Central memory CD4-positive, alpha-beta T cell (primary cell): ENCODE measurements at regions not wholly inside any gene's neighbourhood (a gene's known extent, or its start where the extent isn't known, plus 50 kb on each side); places are given as distances from the start of the nearest gene placed in this dataset.
A peak's percentile ranks its signal among the peaks of the same experiment; 100 is the strongest.
"Not testable (repeated sequence)": the region's sequence is repeated elsewhere in the genome, so short reads cannot be mapped to it uniquely, and the experiment has no call there.

Experiments used
- DNase-seq: peaks from one replicate; pipeline ENCODE4 v3.0.0; 2022

DNA sequence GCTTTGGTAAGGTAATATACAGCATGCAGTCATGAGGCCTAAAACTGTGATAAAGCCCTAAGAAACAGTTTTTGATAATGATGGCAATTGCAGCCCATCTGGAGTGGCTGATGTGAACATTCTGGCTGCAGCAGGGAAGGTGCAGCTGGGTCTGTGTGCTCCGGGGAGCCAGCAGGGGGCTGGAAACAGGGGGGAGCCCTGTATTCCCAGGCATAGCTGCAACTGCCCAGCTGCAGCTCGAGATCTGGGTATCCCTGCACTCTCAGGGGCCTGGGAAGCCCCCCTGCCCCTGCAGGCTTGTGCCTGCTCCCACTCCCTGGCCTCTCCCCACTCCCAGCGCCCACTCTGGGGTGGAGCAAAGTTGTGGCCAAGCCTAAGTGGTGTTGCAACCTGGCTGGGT, 95.6 kb downstream of the RRAGB start:
- no peak for DNase-seq

DNA sequence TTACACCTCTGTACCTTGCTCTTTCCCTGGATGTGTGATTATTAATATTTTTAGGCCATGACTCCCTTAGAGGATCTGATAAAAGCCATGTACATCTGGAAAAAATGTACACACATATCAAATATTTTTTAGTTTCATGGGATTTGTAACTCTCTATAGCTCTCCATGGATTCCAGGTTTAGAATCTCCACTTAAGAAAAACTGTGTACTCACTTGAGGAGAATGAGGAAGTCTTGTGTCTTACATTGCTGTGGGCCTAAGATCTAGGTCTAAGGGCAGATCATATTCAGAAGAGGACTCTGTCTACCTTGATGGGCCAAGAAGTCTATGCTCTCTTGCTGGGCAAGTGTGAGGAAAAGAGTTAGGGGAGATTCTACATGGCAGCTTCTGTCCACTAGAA, 98.0 kb downstream of the RRAGB start:
- DNase-seq: no peak

DNA sequence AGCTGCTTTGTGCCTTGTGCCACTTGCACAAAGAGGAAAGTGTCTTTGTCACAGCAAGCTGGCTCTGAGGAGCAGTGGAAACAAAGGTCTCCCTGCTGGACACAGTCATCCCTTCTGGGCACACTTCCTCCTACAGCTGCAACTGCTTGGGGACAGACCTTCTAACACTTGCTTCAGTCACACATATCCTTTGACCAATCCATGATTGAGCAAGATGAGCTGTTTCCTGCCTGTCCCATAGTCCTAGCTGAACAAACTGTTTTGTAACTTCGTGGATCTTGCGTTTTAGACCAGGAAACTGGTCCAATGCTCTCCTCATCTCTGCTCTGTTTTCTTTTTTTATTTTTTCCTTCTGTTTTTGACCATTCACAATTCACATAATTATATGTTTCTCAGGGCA, 98.5 kb downstream of the RRAGB start:
- no peak for DNase-seq

DNA sequence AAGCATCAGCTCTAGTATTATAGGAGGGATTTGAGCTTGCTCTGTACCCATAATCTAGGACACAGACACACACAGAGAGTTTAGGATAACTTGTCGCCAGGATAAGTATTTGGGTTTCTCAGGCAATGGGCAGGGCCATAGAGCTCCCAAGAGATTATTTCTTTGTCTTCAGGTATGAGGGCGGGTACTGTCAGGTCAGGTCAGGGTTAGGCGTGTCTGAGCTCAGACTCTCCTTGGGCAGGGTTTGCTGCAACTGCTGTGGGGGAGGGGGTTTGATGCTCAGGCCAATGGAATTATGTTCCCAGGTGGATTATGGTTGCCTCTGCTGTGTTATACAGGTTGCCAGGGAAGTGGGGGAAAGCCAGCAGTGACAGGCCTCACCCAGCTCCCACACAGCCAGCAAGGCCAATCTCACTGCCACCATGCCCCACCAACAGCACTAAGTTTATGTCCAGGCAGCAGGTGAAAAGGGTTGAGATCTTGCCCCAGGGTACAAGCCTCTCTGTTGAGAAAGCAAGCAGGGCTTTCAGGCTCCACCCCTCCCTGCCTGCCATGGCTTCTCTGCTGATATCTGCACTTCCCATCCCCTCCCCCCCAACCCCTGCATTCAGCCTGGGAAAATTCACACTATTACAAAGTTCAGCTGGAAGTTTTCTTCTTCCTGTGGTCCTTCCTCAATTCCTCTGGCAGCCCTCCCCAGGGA, 101.3 kb downstream of the RRAGB start:
- DNase-seq: no peak

DNA sequence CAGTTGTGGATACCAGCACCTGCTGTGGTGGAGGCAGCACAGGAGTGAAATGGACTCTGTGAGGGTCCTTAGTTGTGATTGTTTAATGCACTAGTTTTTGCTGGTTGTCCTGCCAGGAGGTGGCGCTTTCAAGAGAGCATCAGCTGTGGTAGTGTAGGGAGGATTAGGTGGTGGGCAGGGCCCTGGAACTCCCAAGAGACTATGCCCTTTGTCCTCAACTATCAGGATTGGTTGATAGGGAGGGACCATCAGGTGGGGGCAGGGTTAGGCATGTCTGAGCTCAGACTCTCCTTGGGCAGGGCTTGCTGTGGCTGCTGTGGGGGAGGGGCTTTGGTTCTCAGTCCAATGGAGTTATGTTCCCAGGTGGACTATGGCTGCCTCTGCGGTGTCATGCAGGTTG, 121.9 kb downstream of the RRAGB start:
- DNase-seq: no peak

DNA sequence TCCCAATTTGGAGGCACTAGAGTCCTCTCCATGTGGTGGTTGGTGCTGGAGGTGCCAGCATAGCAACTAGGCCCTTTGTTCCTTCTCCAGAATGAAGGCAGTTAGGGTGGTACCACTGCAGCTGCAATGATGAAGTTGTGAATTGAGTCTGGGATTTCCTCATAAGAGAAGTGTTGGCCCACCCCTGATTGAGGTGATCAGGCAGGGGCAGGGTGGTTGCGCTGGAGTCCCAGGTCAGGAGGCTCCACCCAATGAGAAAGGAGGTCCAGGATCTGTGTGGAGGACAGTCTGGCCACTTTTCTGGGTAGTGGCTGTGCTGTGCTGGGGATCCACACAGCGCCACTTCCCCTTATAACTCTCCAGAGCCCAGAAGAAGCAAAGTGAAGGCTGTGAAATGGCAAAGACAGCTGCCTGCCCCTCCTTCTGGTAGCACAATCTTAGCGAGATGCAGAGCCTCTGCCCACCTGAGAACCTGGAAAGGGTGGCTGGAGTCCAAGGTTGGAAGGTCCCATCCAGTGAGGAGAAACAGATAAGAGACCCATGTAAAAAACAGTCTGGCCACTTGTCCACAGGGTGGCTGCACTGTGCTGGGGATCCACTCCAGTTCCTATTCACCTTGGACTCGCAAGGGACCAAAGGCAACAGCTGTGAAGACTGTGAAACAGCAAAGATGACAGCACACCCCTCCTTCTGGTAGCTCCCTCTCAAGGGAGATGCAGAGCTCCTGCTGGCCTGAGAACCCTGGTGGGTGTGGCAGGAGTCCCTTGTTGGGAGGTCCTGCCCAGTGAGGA, 124.6 kb downstream of the RRAGB start:
- no peak for DNase-seq

DNA sequence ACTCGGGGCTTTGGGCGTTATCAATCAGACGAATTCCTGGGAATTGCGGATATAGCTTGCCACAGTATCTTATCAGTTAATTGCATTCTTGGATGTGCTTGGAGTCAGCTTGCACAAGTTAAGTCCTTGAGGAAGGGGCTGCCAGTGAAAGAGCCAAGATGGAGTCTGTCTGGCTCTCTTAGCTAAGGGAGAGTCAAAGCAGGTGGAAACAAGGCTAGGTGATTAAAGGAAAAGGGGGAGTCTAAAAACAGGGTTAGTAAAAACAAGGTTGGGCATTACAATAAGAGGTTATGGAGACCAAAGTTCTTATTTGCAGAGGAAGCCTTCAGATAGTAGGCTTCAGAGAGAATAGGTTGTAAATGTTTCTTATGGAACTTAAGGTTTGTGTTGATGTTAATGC, 149.2 kb downstream of the RRAGB start:
- not testable (repeated sequence) for DNase-seq

DNA sequence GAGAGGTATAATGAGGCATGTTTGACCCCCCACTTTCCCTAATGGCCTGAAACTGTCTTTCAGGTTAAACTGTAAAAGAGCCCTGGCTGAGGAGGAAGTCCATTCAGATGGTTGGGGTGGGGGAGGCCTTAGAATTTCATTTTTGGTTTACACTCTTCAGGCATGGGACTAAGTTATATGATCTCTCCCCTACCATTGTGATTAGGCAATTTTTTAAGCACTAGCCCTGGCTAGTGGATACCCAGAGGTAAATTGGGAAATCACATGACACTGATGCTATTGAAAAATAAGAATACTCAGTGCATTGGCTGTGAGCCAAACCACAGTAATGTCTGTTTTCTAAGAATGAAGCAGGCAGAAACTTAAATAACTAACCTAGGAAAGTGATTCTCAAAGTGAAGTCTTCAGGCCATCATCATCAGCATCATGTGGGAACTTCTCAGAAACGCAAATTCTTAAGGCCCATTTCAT, 149.7 kb downstream of the RRAGB start:
- DNase-seq: no peak

DNA sequence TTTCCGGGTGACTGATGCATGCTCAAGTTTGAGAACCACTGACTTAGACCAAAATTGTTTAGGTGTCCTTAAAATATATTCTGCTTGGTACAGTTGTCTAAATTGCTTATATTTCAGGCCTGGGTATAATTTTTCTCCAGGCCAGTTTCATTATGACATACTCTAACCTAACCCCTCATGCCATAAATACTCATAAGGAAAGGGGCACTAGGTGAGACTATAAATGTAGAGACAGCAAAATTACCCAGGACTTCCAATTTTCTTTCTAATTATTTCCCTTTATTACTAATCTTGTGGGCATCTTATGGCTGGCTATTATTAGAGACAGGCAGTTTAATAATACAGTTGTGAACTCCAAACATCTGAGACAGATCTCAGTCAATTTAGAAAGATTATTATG, 150.2 kb downstream of the RRAGB start:
- DNase-seq: no peak

DNA sequence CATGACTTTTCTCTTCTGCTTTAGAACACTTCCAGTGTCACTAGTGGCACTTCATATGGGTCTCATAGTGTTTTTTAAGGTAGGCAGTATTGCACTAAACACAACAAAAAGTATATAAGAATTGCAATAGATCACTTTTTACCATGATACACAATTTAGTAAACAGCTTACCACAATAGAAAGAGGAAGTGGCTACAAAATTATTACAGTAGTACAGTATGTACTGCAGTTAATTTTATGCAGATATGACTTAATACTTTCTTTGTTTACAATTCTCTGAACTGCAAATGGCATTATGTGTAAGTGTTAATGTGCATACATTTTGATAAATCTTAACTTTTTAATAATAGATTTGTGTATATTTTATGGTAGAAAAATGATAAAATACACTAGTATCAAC, 157.3 kb downstream of the RRAGB start:
- DNase-seq: no peak

DNA sequence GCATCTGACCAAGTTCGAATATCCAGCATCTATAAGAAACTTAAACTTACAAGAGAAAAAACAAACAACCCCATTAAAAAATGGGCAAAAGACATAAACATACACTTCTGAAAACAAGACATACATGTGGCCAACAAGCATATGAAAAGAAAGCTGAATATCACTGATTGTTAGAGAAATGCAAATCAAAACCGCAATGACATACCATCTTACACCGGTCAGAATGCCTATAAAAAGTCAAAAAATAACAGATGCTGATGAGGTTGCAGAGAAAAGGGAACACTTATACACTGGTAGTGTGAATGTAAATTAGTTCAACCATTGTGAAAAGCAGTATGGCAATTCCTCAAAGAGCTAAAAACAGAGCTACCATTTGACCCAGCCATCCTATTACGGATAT, 166.0 kb downstream of the RRAGB start:
- not testable (repeated sequence) for DNase-seq

DNA sequence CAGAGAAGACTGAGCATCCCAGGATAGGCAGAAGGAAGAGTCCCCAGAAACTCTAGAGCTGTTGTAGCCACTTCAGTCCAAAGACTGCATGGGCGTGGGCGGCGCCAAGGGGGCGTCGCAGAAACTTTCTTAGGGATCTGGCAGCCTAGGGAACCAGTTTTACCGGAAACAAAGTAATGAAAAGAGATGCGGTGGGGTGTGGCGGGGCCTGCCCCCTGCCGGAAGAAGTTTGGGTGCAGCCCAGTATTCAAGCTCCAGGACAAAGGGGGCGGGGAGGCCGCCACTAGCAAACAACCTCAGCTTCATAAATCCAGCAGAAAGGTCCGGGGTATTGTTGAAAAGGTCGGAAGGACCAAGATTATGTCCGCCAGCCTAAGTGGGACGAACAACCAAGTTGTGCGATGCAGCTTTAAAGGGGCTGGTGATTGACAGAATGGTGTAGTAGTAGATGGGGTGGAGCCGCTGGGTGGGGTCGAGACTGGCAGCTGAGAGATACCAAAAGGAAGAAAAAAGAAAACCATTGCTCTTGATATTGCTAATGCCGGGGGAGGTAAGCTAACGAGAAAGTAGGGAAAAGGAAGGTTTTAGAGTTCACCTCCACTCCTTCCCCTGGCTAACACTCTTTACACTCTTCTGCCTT, 190.5 kb downstream of the RRAGB start:
- DNase-seq: peak; percentile 41

DNA sequence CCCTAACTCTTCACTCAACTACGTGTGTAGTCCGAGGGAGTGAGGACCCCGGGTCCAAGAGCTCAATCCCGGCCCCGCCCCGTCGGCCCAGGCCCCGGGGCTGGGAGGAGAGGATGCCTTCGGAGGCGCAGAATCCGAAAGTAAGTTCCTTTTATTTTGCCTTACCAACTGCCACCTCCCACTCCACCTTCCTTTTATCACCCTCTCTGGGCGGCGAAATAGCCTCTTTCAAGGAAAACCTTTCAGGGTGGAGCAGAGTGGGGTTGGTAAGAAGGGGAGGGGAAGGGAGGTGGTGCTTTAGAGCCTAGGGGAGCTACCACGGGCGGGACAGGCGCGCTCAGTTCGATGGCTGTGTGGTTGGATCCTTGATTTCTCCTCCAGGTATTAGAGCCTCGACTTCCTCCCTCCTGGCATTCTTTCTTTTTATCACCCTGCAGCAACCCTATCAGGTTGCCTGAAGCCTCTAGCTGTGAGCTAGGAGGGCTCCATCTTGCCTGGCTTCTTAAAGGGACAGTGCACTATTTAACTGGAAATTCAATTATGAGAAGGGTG, 191.2 kb downstream of the RRAGB start:
- DNase-seq: no peak

DNA sequence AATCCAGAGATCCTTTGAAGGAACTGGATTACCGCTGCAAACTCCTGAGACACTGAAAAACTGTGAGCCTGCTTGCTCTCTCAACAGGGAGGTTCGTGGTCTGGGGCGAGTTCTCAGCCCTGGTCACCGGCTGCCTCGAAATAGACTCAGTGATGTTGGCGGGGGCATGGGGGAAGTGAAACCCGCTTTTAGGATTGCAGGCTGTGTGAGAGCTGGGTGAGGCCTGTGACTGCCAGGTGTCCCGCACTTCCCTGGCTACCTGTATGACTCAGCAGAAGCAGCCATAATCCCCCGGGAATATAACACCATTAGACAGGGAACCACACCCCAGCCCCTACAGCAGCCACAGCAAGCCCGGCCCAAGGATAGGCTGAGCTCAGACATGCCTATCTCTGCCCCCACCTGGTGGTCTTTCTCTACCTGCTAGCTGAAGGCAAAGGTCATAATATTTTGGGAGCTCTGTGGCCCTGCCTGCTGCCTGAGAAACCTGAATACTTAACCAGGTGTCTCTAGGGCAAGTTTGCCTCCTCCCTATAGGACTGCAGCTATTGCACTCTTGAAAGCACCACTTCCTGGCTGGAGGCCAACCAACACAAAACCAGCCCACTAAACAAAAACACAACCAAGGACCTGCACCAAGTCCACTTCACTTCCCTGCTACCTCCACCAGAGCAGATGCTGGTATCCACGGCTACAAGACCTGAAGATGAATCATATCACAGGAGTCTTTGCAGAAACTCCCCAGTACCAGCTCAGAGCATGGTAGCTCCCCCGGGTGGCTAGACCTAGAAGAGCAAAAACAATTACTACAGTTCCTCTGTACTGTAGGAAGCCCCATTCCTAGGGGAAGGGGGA, 202.0 kb downstream of the RRAGB start:
- DNase-seq: no peak

DNA sequence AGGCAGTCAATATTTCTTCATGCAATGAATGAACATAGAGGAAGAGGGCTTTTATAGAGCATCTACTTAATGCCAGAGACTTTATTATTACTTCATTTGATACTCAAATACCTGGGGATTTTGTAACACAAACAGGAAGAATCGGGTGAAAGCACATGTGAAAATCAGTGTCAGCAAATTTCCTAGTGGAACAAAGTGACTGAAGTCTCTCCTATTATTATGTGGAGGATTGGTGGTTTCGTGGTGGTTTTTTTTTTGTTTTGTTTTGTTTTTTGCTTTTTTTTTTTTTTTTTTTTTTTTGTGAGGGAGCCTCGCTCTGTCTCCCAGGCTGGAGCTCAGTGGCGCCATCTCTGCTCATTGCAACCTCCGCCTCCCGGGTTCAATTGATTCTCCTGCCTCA, 207.0 kb downstream of the RRAGB start:
- no peak for DNase-seq

DNA sequence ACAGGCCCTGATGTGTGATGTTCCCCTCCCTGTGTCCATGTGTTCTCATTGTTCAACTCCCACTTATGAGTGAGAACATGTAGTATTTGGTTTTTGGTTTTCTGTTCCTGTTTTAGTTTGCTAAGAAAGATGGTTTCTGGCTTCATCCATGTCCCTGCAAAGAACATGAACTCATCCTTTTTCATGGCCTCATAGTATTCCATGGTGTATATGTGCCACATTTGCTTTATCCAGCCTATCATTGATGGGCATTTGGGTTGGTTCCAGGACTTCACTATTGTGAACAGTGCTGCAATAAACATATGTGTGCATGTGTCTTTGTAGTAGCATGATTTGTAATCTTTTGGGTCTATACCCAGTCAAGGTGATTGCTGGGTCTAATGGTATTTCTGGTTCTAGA, 211.0 kb downstream of the RRAGB start:
- not testable (repeated sequence) for DNase-seq
